Lung (tissue), 11 donors: ENCODE measurements at regions not wholly inside any gene's neighbourhood (a gene's known extent, or its start where the extent isn't known, plus 50 kb on each side); places are given as distances from the start of the nearest gene placed in this dataset.

Experiments used
- ATAC-seq: fragments of 200-7000 bp; cut with Tn5 transposase; one replicate; pipeline ENCODE4 v1.9.1; 2020; ENCODE audit warnings: moderate number of reproducible peaks; ENCODE audit not compliant: insufficient read depth, low FRiP score
- DNase-seq, 3 donors: peaks; one replicate each; pipeline ENCODE4 v3.0.0-alpha.2; 2013 to 2017
- H3K27ac ChIP-seq, 2 donors: one replicate each; pipeline ENCODE4 v1.5.1; 2013; ENCODE audit warnings: mild to moderate bottlenecking in 2 of 2, moderate library complexity in 2 of 2, control low read depth in 1 of 2, inconsistent platforms in 1 of 2, low read depth in 1 of 2, low read length in 1 of 2
- H3K27me3 ChIP-seq, 3 donors: one replicate each; pipeline ENCODE4 v1.5.1; 2013; ENCODE audit warnings: low read length in 2 of 3; ENCODE audit not compliant: control insufficient read depth in 3 of 3, insufficient read depth in 3 of 3
- H3K36me3 ChIP-seq, 4 donors: one replicate each; pipeline ENCODE4 v1.5.1; 2013; ENCODE audit warnings: low read length in 4 of 4, mild to moderate bottlenecking in 1 of 4, moderate library complexity in 1 of 4; ENCODE audit not compliant: control insufficient read depth in 4 of 4, insufficient read depth in 4 of 4
- H3K4me1 ChIP-seq, 5 donors: one replicate each; pipeline ENCODE4 v1.5.1; 2013; ENCODE audit warnings: low read length in 5 of 5, mild to moderate bottlenecking in 2 of 5, moderate library complexity in 1 of 5; ENCODE audit not compliant: control insufficient read depth in 5 of 5, insufficient read depth in 5 of 5
- H3K4me3 ChIP-seq: one replicate; pipeline ENCODE4 v1.5.1; 2013; ENCODE audit warnings: mild to moderate bottlenecking, control low read depth, moderate library complexity
- H3K9ac ChIP-seq, 2 donors: one replicate each; pipeline ENCODE4 v1.5.1; 2013; ENCODE audit warnings: low read length in 2 of 2, control low read depth in 1 of 2; ENCODE audit not compliant: insufficient read depth in 1 of 2
- H3K9me3 ChIP-seq, 4 donors: one replicate each; pipeline ENCODE4 v1.5.1; 2013; ENCODE audit warnings: low read length in 3 of 4, mild to moderate bottlenecking in 1 of 4, moderate library complexity in 1 of 4; ENCODE audit not compliant: control insufficient read depth in 4 of 4, insufficient read depth in 3 of 4
- CTCF ChIP-seq: IDR thresholded peaks from 2 replicates; pipeline ENCODE4 v1.5.1; 2012; ENCODE audit warnings: mild to moderate bottlenecking; ENCODE audit errors: control extremely low read depth, extremely low read depth
- WGBS, 2 donors: extraction: QIAGEN DNeasy Blood & Tissue Kit; methylation state at CpG; one replicate each; pipeline ENCODE4 v1.1.7; 2013; 5-methylcytosine and 5-hydroxymethylcytosine counted together
- donor health status: control.
- donor health status: control.
- donor health status: Bipolar disorder and iron deficiency.
- donor health status: healthy.
- donor health status: DM: yes; HTN: yes; CAD: no.

GRCh38 chr18:2104620-2105462 is 466.5 kb downstream of the METTL4 start:
- H3K27ac ChIP-seq = no peak overlapping the region
- ATAC-seq = no peak
- peaks cover 0 to 2% (median 0%) of the 10 kb centered on the region in 4 donors for H3K9me3 ChIP-seq
- WGBS, 2 donors = 41 to 45% methylated on average over 16 of the region's 16 CpGs
- H3K36me3 ChIP-seq = no peaks in the 10 kb centered on the region
- no peaks in the 10 kb centered on the region for H3K27me3 ChIP-seq
- peak; percentile 35 to 41 (median 40) for DNase-seq
- H3K9ac ChIP-seq = no peak overlapping the region
- peak; percentile 22 for TF ChIP-seq CTCF
- H3K4me1 ChIP-seq = no peaks in the 10 kb centered on the region
- H3K4me3 ChIP-seq = no peak overlapping the region

GRCh38 chr18:2108591-2108990 is 462.7 kb downstream of the METTL4 start:
- Histone ChIP-seq H3K27me3 (no peaks in the 10 kb centered on the region), H3K27ac (no peak overlapping the region), H3K9me3 (peaks cover 0 to 2% (median 0%) of the 10 kb centered on the region in 4 donors), H3K36me3 (no peaks in the 10 kb centered on the region), H3K4me1 (peaks cover 0 to 3% (median 0%) of the 10 kb centered on the region in 5 donors), H3K4me3 (no peak overlapping the region), H3K9ac (no peak overlapping the region)
- ATAC-seq (no peak), DNase-seq (no peak)
- 88 to 94% methylated on average over 6 of the region's 6 CpGs for WGBS, 2 donors
- TF ChIP-seq CTCF = no peak

GRCh38 chr18:2111456-2111855 is 459.8 kb downstream of the METTL4 start:
- 73 to 88% methylated on average over 3 of the region's 3 CpGs for WGBS, 2 donors
- H3K36me3 ChIP-seq = no peaks in the 10 kb centered on the region
- no peak for ATAC-seq

More at GRCh38 chr18:2111456-2111855, 459.8 kb downstream of the METTL4 start:
- Histone ChIP-seq H3K27ac (no peak overlapping the region), H3K27me3 (no peaks in the 10 kb centered on the region), H3K9ac (no peak overlapping the region), H3K9me3 (peaks cover 0 to 2% (median 0%) of the 10 kb centered on the region in 4 donors), H3K4me3 (no peak overlapping the region), H3K4me1 (peaks cover 0 to 3% (median 0%) of the 10 kb centered on the region in 5 donors)
- no peak for DNase-seq
- TF ChIP-seq CTCF = no peak
